ENCODE measurements at regions not wholly inside any gene's neighbourhood (a gene's known extent, or its start where the extent isn't known, plus 50 kb on each side); places are given as distances from the start of the nearest gene placed in this dataset.

- TF ChIP-seq CTCF (conservative IDR thresholded peaks at IDR 0.05) = no peak
- no peak for TF ChIP-seq EZH2 (IDR thresholded peaks at IDR 0.05; ENCODE audit: low read depth)
Measured at GRCh38 chr14:71466251-71466650, 466.0 kb upstream of the RGS6 start.

Data from PC-9 (cell line).